ENCODE measurements at regions not wholly inside any gene's neighbourhood (a gene's known extent, or its start where the extent isn't known, plus 50 kb on each side); places are given as distances from the start of the nearest gene placed in this dataset.

GRCh38 chr14:81936902-81937301 lies 403.2 kb upstream of the SEL1L start:
- no peak for ATAC-seq
- Mint-ChIP-seq H3K36me3 (no peaks in the 10 kb centered on the region), H3K9me3 (no peaks in the 10 kb centered on the region), H3K27ac (no peak overlapping the region), H3K4me1 (peaks cover 25% of the 10 kb centered on the region), H3K4me3 (no peak overlapping the region), H3K27me3 (ENCODE audit: low read depth) (peaks cover 3% of the 10 kb centered on the region; the same call in 1 of the 2 replicates)
- TF ChIP-seq ZNF416 (CRISPR knock-in tag; IDR thresholded peaks at IDR 0.05) = no peak
- TF ChIP-seq ATF6 (CRISPR knock-in tag; IDR thresholded peaks at IDR 0.05) = no peak
- TF ChIP-seq ZBTB21 (CRISPR knock-in tag; IDR thresholded peaks at IDR 0.05; ENCODE audit: borderline replicate concordance) = no peak
- no peak for TF ChIP-seq SOX15 (CRISPR knock-in tag; IDR thresholded peaks at IDR 0.05)
- TF ChIP-seq ZBTB43 (CRISPR knock-in tag; IDR thresholded peaks at IDR 0.05) = no peak
- TF ChIP-seq NR3C1 (CRISPR knock-in tag; conservative IDR thresholded peaks at IDR 0.05; ENCODE audit: low read depth) = no peak
- ChIA-PET CTCF (interaction anchor here (3.4 kb wide), 1 partner anchor 10 kb away, joined by 14 read pairs; no protein-coding TSS in a partner anchor), POLR2A (no interaction called here)
- DNase-seq (ENCODE audit: low spot score) = no peak

GRCh38 chr14:81938341-81938740 lies 404.7 kb upstream of the SEL1L start:
- no peaks in the 10 kb centered on the region for H3K36me3 Mint-ChIP-seq
- ATAC-seq (no peak), DNase-seq (ENCODE audit: low spot score) (no peak)
- peaks cover 12% of the 10 kb centered on the region for H3K4me1 Mint-ChIP-seq
- H3K27me3 Mint-ChIP-seq (ENCODE audit: low read depth) = peaks cover 3% of the 10 kb centered on the region; the same call in 1 of the 2 replicates
- H3K9me3 Mint-ChIP-seq = no peaks in the 10 kb centered on the region
- CTCF ChIA-PET = interaction anchor here (0.7 to 3.4 kb wide), 3 partner anchors 11 to 228 kb away, joined by 3 to 14 read pairs (median 3); no protein-coding TSS in a partner anchor
- POLR2A ChIA-PET = no interaction called here
- TF ChIP-seq TCF7 (CRISPR knock-in tag; IDR thresholded peaks at IDR 0.05; ENCODE audit: low read depth) (no peak), JUN (CRISPR knock-in tag; IDR thresholded peaks at IDR 0.05) (no peak), USF1 (CRISPR knock-in tag; IDR thresholded peaks at IDR 0.05) (no peak), MYBL2 (CRISPR knock-in tag; IDR thresholded peaks at IDR 0.05) (no peak), RORB (CRISPR knock-in tag; IDR thresholded peaks at IDR 0.05) (no peak), FOXP1 (CRISPR knock-in tag; IDR thresholded peaks at IDR 0.05; ENCODE audit: borderline replicate concordance) (no peak), EMX1 (CRISPR knock-in tag; IDR thresholded peaks at IDR 0.05) (no peak), ZNF416 (CRISPR knock-in tag; IDR thresholded peaks at IDR 0.05) (no peak), ARID4B (CRISPR knock-in tag; IDR thresholded peaks at IDR 0.05; ENCODE audit: borderline replicate concordance) (no peak)
- H3K27ac Mint-ChIP-seq = no peak overlapping the region
- no peak overlapping the region for H3K4me3 Mint-ChIP-seq

- ChIA-PET CTCF (interaction anchor here (1.4 kb wide), 1 partner anchor 13 kb away, joined by 9 read pairs; no protein-coding TSS in a partner anchor), POLR2A (no interaction called here)
- Mint-ChIP-seq H3K27me3 (ENCODE audit: low read depth) (peaks cover 8% of the 10 kb centered on the region), H3K4me3 (no peak overlapping the region), H3K36me3 (no peaks in the 10 kb centered on the region), H3K9me3 (no peaks in the 10 kb centered on the region), H3K27ac (no peak overlapping the region), H3K4me1 (peaks cover 12% of the 10 kb centered on the region)
- no peak for DNase-seq (ENCODE audit: low spot score)
- no peak for TF ChIP-seq RORB (CRISPR knock-in tag; IDR thresholded peaks at IDR 0.05)
- TF ChIP-seq MXD4 (CRISPR knock-in tag; IDR thresholded peaks at IDR 0.05; ENCODE audit: borderline replicate concordance) = no peak
- no peak for TF ChIP-seq ZNF512 (CRISPR knock-in tag; IDR thresholded peaks at IDR 0.05; ENCODE audit: borderline replicate concordance)
- TF ChIP-seq ZSCAN18 (CRISPR knock-in tag; IDR thresholded peaks at IDR 0.05) = no peak
- TF ChIP-seq FOXK1 (CRISPR knock-in tag; IDR thresholded peaks at IDR 0.05) = no peak
- ATAC-seq = peak; percentile 52
Measured at GRCh38 chr14:81940651-81941050, 407.0 kb upstream of the SEL1L start.

Measured in WTC11 (cell line).